ENCODE measurements at regions not wholly inside any gene's neighbourhood (a gene's known extent, or its start where the extent isn't known, plus 50 kb on each side); places are given as distances from the start of the nearest gene placed in this dataset.

- no peak overlapping the region for H3K27ac ChIP-seq
- H3K4me3 ChIP-seq, result no peak overlapping the region
These were observed 323.4 kb upstream of the GBE1 start for GRCh38 chr3:82084824-82085223.

GRCh38 chr3:82082796-82083195 is 321.4 kb upstream of the GBE1 start:
- H3K4me3 ChIP-seq, result no peak overlapping the region
- no peak overlapping the region for H3K27ac ChIP-seq

GRCh38 chr3:82081351-82081750 is 319.9 kb upstream of the GBE1 start:
- Histone ChIP-seq H3K4me3 (no peak overlapping the region), H3K27ac (no peak overlapping the region)

GRCh38 chr3:82080792-82081191 is 319.3 kb upstream of the GBE1 start:
- no peak overlapping the region for H3K27ac ChIP-seq
- H3K4me3 ChIP-seq, result no peak overlapping the region

GRCh38 chr3:82080261-82080660 is 318.8 kb upstream of the GBE1 start:
- H3K27ac ChIP-seq, result no peak overlapping the region

GRCh38 chr3:82079335-82079890 is 318.0 kb upstream of the GBE1 start:
- no peak overlapping the region for H3K4me3 ChIP-seq
- H3K27ac ChIP-seq, result no peak overlapping the region

More at GRCh38 chr3:82080261-82080660, 318.8 kb upstream of the GBE1 start:
- no peak overlapping the region for H3K4me3 ChIP-seq

GRCh38 chr3:82078246-82078645 is 316.8 kb upstream of the GBE1 start:
- Histone ChIP-seq H3K27ac (no peak overlapping the region), H3K4me3 (no peak overlapping the region)

GRCh38 chr3:82067420-82067819 is 306.0 kb upstream of the GBE1 start:
- no peak overlapping the region for H3K4me3 ChIP-seq
- no peak overlapping the region for H3K27ac ChIP-seq

GRCh38 chr3:82058809-82059208 is 297.4 kb upstream of the GBE1 start:
- no peak overlapping the region for H3K4me3 ChIP-seq
- no peak overlapping the region for H3K27ac ChIP-seq

GRCh38 chr3:82055792-82056191 is 294.3 kb upstream of the GBE1 start:
- H3K27ac ChIP-seq, result no peak overlapping the region
- no peak overlapping the region for H3K4me3 ChIP-seq

- no peak overlapping the region for H3K4me3 ChIP-seq
These were observed 293.4 kb upstream of the GBE1 start for GRCh38 chr3:82054849-82055248.

GRCh38 chr3:82053236-82053635 is 291.8 kb upstream of the GBE1 start:
- H3K27ac ChIP-seq, result no peak overlapping the region
- no peak overlapping the region for H3K4me3 ChIP-seq

More at GRCh38 chr3:82054849-82055248, 293.4 kb upstream of the GBE1 start:
- no peak overlapping the region for H3K27ac ChIP-seq

GRCh38 chr3:82050382-82050781 is 288.9 kb upstream of the GBE1 start:
- Histone ChIP-seq H3K4me3 (no peak overlapping the region), H3K27ac (no peak overlapping the region)

- Histone ChIP-seq H3K27ac (no peak overlapping the region), H3K4me3 (no peak overlapping the region)
These were observed 287.3 kb upstream of the GBE1 start for GRCh38 chr3:82048711-82049110.

- H3K27ac ChIP-seq, result no peak overlapping the region
- H3K4me3 ChIP-seq, result no peak overlapping the region
These were observed 283.7 kb upstream of the GBE1 start for GRCh38 chr3:82044930-82045705.

- Histone ChIP-seq H3K4me3 (no peak overlapping the region), H3K27ac (no peak overlapping the region)
These were observed 277.1 kb upstream of the GBE1 start for GRCh38 chr3:82038556-82038955.

GRCh38 chr3:82033186-82033585 is 271.7 kb upstream of the GBE1 start:
- Histone ChIP-seq H3K4me3 (no peak overlapping the region), H3K27ac (no peak overlapping the region)

- no peak overlapping the region for H3K27ac ChIP-seq
- H3K4me3 ChIP-seq, result no peak overlapping the region
These were observed 270.2 kb upstream of the GBE1 start for GRCh38 chr3:82031596-82031995.

GRCh38 chr3:82030916-82031315 is 269.5 kb upstream of the GBE1 start:
- no peak overlapping the region for H3K4me3 ChIP-seq

GRCh38 chr3:82022836-82023235 is 261.4 kb upstream of the GBE1 start:
- Histone ChIP-seq H3K4me3 (no peak overlapping the region), H3K27ac (no peak overlapping the region)

More at GRCh38 chr3:82030916-82031315, 269.5 kb upstream of the GBE1 start:
- no peak overlapping the region for H3K27ac ChIP-seq

- no peak overlapping the region for H3K4me3 ChIP-seq
- H3K27ac ChIP-seq, result no peak overlapping the region
These were observed 258.8 kb upstream of the GBE1 start for GRCh38 chr3:82020282-82020681.

GRCh38 chr3:82015241-82015640 is 253.8 kb upstream of the GBE1 start:
- Histone ChIP-seq H3K27ac (no peak overlapping the region), H3K4me3 (no peak overlapping the region)
